HG02759 (cell line): ENCODE measurements at regions not wholly inside any gene's neighbourhood (a gene's known extent, or its start where the extent isn't known, plus 50 kb on each side); places are given as distances from the start of the nearest gene placed in this dataset.
A peak's percentile ranks its signal among the peaks of the same experiment; 100 is the strongest.

Experiments
- ATAC-seq: cut with Tn5 transposase; IDR thresholded peaks from one replicate; pipeline ENCODE4 v1.9.1; 2021; ENCODE audit warnings: mild to moderate bottlenecking, moderate library complexity; ENCODE audit not compliant: unreplicated experiment

DNA sequence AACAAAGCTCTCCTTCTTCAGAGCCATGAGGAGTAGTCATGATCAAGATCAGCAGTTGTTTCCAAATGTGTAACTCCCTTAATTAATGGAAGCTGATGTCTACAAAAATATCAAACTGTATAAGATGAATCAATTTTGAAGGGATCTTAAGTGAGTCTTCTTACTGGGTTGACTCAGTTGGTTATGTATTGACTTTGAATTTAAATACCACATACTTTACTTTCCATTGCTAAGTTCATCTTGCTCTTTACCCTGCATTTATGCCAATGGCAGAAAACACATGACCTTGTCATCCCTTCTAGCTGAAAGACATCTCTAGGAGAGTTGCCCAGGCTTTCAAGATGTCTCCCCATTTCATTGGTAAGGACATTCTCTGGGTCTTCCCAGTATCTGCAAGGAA, 123.2 kb upstream of the STMND1 start:
- no peak for ATAC-seq

DNA sequence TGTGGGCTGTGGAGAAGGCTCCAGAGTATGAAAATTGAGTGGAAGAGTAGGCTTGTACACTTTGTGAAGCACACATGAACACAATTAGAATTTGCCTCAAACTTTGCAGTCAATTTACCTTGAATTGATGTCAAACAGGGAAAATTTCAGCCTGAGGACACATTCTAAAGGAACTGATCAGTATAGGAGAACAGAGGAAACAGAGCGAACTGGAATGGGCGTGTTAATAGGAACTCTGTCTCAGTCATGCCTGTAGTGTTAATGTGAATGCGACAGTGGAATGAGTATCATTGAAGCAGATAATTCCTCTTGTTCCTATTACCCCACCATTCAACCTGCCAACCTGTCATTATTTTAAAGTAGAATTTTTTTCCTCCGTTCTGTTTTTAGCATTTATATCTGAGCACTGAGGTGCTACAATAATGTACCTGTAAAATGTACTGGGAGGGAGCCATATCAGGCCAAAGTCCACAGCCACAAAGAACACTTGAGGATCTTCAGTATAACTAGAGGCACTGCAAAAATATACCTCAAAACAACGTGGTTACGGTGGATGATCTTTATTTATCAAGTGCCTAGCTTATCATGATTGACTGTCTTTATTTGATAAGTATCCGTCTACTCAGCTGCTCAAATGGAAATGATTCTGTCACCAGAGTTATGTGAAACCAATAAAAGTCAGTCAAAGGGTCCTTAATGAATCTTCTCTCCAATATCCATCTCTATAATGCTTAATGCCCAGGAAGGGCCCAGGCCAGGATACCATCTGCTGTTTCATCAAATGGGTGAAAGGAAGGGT, 125.3 kb upstream of the STMND1 start:
- no peak for ATAC-seq

DNA sequence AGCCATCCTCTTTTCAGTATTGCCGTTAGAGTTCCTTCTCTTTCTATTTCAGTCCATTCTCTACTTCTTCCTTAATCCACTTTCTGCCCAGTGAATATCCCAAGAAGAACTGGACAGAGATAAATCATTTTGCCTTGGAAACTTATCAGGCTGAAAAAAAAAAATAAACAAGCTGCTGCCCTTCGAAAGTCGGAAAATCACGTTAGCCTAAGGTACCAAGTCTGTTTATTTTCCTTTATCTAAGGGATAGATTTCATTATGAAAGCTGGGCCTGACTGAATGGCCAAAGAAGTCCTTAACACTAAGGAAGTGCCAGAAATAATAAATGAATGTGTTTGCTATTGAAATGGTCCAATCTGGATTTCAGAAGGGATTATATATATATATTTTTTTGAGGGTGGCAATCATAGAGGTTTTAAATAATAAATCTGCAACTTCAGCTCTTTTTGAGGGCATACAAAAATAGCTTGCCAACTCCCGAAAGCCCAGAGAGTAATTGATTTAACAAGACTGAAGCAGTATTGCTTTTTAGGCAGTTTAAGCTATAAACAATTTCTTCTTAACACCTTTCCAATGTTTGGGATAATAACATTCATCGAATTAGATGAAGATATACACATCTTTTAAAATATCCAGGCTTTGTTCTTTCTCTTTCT, 127.0 kb upstream of the STMND1 start:
- no peak for ATAC-seq

DNA sequence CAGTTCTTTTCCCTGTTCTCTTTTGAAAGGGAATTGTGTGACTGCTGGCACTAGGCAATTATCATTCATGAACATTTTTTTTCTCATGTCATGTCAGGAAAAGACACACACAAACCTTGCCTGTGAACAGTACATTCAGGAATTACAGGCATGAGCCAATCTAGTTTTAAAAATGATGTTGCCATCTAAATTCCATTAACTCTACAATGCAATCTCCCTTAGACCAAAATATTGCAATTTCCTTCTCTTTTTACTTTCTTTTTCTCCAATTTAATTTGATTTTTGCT, 127.5 kb upstream of the STMND1 start:
- ATAC-seq, result no peak

DNA sequence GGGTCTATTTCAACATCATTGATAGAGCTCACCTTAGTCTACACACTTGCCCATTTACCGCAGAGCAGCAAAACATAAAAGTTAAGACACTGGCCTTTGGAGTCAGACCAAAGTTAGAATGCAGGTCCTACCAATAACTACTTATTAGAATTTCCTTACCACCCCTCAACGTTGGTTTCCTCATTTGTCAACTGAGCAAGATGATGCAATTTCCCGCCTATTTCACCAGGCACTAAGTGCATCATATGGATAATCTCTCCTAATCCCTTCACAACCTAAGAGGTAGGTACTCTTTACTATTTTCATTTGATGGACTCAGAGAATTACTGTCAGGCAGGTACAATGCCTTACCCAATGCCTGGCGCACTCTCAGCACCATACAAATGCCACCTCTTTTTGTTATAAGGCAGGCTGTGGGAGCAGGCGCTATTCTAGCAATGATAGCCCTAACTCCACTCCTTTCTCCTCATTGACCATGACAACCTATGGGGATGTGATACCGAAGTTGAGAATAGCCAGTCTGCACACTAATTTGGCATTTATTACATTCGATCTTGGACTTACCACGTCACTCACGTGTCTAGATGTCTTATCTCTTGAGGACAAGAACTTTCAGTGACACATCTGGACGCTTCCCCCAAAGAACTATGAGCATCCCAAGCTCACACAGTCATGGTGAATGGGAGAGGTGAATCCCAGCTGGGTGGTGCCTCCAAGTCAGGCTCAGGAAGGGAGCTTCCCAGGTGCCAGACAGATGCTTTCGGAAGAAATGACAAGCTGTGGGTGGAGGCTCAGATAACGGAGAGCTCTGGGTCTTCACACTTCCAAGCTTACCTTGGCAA, 128.1 kb upstream of the STMND1 start:
- ATAC-seq, result no peak

DNA sequence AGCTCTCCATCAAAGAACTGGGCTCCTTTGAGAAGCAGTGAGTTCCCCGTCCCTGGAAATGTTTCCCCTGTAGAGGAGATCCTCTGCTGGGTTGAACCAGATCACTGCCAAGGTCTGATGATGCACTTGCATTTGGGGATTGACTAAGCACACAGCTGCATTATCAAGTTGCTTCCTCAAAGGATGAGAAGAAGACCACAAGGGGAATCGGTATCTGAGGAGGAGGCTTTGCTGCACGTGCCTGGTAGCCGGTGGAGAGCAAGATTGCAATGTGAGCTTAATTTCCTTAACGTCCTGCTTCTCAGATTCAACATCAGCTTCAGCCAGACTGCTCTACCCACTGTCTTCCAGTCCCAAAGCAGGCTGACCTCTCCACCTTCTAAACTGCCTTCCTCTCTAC, 128.8 kb upstream of the STMND1 start:
- no peak for ATAC-seq

DNA sequence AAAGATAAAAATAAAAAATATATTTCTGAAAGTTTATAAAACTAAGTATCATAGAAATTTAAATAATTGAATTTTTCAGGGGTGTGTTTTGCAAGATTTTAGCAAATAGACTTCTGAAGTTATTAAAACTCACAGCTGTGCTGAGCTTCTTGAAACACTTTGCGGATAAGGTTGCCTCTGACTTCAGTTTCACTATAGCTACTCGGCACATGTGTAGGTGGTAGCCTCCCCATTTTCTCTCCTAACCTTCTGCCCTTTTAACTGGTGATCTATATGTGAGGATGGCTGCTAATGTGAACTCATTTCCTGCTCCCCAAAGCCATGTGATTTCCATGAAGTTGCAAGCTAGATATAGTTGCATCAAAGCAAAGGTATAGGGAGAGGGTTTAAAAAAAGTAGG, 129.3 kb upstream of the STMND1 start:
- no peak for ATAC-seq

DNA sequence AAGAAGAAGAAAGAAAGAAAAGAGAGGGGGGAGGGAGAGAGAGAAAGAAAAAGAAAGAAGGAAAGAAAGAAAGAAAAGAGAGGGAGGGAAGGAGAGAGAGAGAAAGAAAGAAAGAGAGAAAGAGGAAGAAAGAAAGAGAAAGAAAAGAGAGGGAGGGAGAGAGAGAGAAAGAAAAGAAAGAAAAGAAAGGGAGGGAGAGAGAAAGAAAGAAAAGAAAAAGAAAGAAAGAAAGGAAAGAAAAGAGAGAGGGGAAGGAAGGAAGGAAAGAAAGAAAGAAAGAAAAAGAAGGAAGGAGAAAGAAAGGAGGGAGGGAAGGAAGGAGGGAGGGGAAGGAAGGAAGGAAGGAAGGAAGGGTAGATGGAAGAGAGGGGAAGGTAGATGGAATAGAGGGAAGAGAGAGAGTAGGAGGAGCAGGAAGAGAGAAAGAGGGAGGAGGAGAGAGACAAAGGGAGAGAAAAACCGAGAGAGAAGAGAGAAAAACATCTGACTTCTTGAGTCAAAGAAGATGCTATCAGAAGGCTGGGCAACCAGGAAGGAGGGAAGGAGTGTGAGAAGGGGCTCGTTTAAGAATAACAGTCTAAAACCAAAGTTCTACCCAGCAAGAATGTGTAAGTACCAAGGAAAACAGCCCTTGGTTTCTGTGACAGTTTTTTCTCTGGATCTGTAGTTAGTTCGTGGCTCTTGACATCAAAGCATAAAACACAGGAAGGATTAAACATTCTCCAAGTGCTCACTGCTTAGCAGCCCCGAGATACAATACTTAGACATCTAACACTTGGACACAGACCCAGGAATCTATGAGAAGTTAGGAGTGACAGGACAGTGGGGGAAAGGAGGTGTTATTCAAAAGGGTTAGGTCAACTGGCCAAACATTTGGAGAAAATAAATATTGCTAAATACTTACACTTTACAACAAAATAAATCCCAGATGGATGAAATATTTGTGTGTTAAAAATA, 131.9 kb upstream of the STMND1 start:
- no peak for ATAC-seq

DNA sequence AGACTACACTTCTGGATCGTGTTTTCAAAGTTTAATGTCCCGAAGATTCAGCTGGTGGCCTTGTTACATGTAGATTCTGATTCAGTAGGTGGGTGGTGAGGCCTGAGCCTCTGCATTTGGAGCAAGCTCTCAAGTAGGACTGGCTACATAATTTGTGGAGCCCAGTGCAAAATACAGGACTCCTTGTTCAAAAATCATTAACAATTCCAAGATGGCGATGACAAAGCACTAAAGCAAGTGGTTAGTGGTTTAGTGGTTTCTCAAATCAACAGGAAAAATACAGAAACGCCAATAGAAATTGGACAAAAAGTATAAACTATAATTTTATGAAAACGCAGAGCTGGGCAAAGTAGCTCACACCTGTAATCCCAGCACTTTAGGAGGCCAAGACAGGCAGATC, 133.7 kb upstream of the STMND1 start:
- ATAC-seq, result no peak

DNA sequence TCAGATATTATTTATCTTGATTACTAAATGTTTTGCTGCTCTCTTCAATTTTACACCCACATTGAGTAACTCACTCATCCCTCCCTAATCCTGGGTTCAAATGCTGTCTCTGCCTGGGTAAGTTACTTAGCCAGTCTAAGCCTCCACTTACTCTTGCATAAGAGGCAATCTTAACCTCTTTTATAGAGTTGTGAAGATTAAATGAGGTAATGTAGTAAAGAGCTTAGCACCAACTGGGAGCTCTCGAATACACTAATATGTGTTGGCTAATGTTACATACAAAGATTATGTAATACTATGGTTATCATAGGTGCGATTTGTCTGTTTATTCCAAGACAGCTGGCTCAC, 134.4 kb upstream of the STMND1 start:
- no peak for ATAC-seq

DNA sequence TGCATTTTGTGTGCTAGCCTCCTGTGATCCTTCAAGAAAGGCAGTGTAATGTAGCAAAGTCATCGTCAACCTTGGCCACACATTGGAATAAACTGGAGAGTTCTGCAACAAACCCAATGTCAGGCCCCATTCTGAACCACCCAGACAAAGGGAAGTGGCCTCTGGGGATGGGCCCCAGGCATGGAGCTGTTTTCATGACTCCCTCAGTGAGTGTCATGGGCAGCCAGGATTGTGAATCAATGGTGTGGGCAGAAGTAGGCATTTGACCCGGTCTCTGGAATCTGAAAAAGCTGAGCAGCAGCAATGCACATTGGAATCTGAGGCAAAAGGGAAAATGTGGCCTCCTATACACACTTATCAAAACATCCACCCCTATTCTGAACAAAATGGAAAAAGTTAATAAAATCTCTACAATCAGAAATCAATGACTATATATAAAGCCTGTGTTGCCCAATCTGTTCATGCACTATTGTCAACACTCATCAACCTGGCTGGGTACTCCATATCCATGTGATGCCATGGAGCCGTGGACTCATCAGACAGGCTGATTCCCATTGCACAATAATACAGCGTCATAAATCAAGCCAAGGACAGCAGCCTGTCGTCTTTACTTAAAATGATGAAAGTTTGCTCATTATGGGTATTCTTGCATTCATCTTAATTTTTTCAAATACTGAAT, 134.9 kb upstream of the STMND1 start:
- no peak for ATAC-seq

DNA sequence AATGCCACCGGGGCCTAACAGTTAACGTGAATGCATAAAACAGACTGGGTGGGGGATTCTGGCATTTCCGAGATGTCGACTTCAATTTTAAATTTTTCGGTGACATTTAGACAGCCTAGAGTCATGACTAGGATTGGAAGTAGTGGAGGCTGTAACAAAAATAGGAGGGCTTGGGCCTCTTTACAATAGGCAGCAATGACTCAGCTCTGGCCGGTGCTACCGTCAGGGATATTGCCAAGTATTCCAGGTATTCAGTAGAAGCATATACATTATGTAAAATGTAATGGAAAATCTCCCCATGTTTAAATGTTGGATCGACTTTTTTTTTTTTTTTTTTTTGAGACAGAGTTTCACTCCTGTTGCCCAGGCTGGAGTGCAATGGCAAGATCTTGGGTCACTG, 136.2 kb upstream of the STMND1 start:
- ATAC-seq, result no peak

DNA sequence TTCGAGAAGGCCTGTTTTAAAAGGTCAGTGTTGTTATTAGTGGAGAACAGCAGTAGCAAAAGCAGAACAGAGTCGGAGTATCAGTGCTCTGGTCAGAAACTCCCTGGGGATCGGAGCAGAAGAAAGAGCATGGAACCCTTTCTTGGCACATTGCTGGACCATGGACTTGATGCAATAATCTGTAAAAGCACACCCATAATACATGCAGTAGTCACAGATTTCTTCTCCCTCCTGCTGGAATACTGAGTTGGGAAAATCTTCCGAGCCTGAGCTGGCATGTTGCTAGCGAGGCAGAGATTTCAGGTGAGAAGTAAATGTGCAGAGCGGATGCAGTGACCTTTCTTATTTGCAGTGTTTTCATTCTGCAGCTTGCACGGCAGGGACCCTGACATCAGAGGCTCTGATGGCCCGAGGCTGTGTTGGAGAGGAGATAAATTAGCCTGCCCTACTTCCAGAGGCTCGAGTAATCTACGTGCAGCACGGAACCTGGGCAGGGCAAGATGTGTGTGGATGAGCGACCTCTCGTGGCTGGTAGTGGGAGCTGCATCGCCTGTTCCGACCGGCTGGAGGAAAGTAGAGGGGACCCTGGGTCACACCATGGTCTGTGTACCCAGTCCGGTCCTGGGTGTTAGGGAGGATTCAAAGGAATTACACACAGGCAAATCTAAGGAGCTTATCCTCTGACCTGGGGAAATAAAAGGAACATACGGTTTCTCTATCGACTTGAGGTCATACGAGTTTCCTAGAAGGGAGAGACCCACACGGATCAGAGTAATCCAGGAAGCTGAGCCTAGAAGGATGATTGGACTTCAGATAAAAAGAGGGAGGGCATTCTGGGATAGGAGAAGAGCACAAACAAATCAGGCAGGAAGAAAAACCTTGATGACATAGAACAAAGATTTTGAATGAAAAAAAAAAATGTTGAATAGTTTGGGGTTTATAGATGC, 137.0 kb upstream of the STMND1 start:
- peak; percentile 77 for ATAC-seq

DNA sequence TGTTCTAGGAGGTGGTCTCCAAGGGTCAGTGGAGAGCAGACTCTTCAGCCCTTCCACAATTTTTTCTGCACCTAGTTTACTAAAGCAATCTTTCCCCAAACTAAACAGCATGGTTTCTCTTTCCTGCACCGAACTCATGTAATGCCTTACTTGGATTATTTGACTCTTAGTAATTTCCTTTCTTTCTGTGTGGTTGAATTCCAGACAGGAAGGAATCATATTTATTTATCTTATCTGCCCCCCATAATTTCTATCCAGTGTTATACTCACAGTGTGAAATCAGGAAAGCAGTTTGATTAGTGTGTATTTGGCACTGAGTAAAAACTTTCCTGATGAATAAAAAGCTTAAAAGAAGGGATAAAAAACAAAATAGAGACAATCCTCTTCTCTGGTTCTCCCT, 140.3 kb upstream of the STMND1 start:
- ATAC-seq, result no peak

DNA sequence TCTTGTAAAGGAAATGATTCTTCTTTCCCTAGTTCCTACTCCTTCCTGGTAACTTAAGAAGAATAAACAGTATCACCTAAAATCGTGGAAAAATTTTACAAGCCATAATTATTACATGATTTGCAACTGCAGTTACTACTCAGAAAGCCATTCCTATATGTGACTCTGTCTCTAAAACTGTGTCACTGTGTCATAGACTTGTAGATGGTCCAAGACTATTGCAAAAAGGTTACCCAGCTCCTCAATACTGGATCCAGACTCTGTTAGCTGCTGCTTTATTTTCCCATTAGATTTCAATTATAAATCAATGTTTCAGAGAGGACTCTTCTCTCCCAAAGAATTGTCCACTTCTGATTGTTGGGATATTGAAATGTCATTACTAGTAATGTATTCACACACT, 142.1 kb upstream of the STMND1 start:
- ATAC-seq, result no peak

DNA sequence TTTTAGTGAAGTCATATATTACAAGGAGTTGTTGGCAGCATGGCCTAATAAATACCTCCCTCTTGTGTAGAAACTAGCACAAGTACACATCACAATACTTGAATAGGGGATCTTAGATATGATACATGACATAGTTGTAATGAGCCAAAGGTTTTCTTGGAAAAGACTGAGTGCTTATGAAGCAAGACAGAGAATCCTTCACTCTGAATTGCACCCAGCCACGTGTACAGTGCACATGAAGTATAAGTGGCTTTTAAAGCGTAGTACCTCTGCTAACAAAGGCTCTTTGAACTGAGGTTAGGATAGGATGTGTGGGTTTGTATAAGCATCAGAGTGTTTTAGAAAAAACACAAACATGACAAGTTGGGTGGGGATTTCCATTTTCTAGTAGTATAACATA, 145.5 kb upstream of the STMND1 start:
- ATAC-seq, result no peak

DNA sequence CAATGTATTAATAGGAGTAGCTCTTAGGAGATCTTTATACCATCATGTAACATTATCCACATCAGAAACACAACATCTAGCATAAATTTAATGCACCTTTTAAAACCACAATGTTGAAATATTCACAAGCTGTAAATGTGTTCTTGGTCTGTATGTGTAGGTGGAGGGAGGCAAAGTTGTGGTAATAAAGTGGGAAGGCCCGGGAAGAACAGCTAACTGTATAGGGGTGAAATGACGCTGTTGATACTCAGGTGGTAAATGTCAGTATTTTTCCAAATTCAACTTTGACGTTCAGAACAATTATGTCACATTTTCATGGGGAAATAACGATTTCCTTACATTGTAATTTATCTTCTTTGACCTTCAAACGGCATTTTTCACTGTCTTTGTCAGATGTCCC, 146.0 kb upstream of the STMND1 start:
- ATAC-seq, result no peak

DNA sequence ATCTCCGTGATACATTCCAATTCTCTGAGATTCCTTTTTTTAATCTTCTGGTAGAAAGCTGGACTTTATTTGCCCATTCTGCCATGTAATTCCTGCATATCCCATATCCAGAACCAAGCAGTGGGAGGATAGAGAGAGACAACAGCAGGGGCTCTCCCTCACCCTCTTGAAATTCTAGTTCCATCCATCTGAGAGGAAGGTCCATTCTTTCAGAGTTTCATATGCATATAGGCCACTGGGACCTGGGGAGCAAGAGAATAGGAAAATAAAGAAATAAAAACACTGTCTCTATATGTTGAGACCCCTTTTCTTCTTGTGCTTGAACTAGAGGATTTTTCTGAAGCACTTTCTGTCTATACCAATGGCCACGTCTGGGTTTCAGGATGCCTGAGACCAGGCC, 147.9 kb upstream of the STMND1 start:
- no peak for ATAC-seq

DNA sequence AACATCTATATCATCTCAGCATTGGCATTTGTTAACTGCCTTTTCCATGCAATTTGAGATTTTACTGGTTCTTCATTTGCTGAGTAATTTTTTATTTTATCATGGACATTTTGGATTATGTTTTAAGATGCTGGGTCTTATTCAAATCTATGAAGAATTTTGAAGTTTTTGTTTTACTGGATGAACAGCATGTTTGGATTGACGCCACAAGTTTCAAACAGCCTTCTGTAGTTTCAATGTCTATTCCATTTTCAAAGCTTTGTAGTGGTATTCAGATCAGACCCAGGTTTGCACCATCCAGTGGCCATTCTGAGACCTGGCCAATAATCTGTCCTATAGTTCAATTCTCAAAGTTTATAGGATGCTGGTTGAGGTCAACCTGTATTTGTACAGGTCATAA, 148.4 kb upstream of the STMND1 start:
- ATAC-seq, result no peak
